GM18511 (cell line): ENCODE measurements at regions not wholly inside any gene's neighbourhood (a gene's known extent, or its start where the extent isn't known, plus 50 kb on each side); places are given as distances from the start of the nearest gene placed in this dataset.

Experiments used
- ATAC-seq: cut with Tn5 transposase; IDR thresholded peaks from one replicate; pipeline ENCODE4 v1.9.1; 2021; ENCODE audit warnings: mild to moderate bottlenecking, moderate library complexity; ENCODE audit not compliant: unreplicated experiment

- ATAC-seq = no peak
These were observed 603.7 kb upstream of the CFAP20DC start for GRCh38 chr3:59653405-59654122.

GRCh38 chr3:59644479-59645402 is 594.9 kb upstream of the CFAP20DC start:
- no peak for ATAC-seq

GRCh38 chr3:59641169-59641899 is 591.5 kb upstream of the CFAP20DC start:
- no peak for ATAC-seq

- no peak for ATAC-seq
These were observed 583.1 kb upstream of the CFAP20DC start for GRCh38 chr3:59632760-59633573.

- no peak for ATAC-seq
These were observed 581.7 kb upstream of the CFAP20DC start for GRCh38 chr3:59631482-59631881.

- no peak for ATAC-seq
These were observed 571.2 kb upstream of the CFAP20DC start for GRCh38 chr3:59621037-59621436.

- no peak for ATAC-seq
These were observed 570.5 kb upstream of the CFAP20DC start for GRCh38 chr3:59620325-59620724.

- no peak for ATAC-seq
These were observed 562.6 kb upstream of the CFAP20DC start for GRCh38 chr3:59612444-59612715.

- no peak for ATAC-seq
These were observed 562.0 kb upstream of the CFAP20DC start for GRCh38 chr3:59611649-59612443.

GRCh38 chr3:59609657-59610348 is 560.0 kb upstream of the CFAP20DC start:
- no peak for ATAC-seq

GRCh38 chr3:59608356-59608755 is 558.5 kb upstream of the CFAP20DC start:
- no peak for ATAC-seq

GRCh38 chr3:59607656-59608055 is 557.8 kb upstream of the CFAP20DC start:
- ATAC-seq = no peak

- no peak for ATAC-seq
These were observed 556.9 kb upstream of the CFAP20DC start for GRCh38 chr3:59606638-59607266.

GRCh38 chr3:59605944-59606534 is 556.2 kb upstream of the CFAP20DC start:
- ATAC-seq = no peak

GRCh38 chr3:59605318-59605717 is 555.5 kb upstream of the CFAP20DC start:
- no peak for ATAC-seq

GRCh38 chr3:59601486-59601885 is 551.7 kb upstream of the CFAP20DC start:
- no peak for ATAC-seq

- no peak for ATAC-seq
These were observed 550.8 kb upstream of the CFAP20DC start for GRCh38 chr3:59600631-59601030.

GRCh38 chr3:59596741-59597140 is 546.9 kb upstream of the CFAP20DC start:
- ATAC-seq = no peak

- ATAC-seq = no peak
These were observed 546.0 kb upstream of the CFAP20DC start for GRCh38 chr3:59595830-59596229.
